ENCODE measurements at regions not wholly inside any gene's neighbourhood (a gene's known extent, or its start where the extent isn't known, plus 50 kb on each side); places are given as distances from the start of the nearest gene placed in this dataset.

DNA sequence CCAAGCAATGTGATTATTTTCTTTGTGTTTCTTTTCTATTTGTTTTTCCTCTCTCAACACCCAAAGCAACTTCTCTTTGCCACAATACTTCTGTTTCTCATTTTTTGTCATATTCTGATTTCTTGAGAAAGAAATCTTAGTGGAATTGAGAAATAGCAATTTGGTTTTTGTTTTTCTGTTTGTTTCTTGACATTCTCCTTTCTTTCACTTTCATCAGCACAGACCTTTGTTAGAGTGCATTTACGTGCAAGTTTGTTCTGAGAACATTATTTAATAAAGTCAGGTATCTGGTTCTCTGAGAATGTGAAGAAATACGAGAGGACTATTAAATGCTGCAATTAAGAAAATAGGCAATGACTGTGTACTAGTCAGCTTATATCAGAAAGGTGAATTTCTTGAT, 608.1 kb upstream of the AADAT start:
- TF ChIP-seq POLR2A (IDR thresholded peaks at IDR 0.05), result no peak
- TF ChIP-seq, protein P1, sequence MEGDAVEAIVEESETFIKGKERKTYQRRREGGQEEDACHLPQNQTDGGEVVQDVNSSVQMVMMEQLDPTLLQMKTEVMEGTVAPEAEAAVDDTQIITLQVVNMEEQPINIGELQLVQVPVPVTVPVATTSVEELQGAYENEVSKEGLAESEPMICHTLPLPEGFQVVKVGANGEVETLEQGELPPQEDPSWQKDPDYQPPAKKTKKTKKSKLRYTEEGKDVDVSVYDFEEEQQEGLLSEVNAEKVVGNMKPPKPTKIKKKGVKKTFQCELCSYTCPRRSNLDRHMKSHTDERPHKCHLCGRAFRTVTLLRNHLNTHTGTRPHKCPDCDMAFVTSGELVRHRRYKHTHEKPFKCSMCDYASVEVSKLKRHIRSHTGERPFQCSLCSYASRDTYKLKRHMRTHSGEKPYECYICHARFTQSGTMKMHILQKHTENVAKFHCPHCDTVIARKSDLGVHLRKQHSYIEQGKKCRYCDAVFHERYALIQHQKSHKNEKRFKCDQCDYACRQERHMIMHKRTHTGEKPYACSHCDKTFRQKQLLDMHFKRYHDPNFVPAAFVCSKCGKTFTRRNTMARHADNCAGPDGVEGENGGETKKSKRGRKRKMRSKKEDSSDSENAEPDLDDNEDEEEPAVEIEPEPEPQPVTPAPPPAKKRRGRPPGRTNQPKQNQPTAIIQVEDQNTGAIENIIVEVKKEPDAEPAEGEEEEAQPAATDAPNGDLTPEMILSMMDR (IDR thresholded peaks at IDR 0.05), result no peak

Data from right lobe of liver (tissue), 4 donors.